ENCODE measurements at regions not wholly inside any gene's neighbourhood (a gene's known extent, or its start where the extent isn't known, plus 50 kb on each side); places are given as distances from the start of the nearest gene placed in this dataset.
"Not testable (repeated sequence)": the region's sequence is repeated elsewhere in the genome, so short reads cannot be mapped to it uniquely, and the experiment has no call there.

GRCh38 chr12:59396919-59397318 is 198.9 kb upstream of the SLC16A7 start:
- H3K27me3 ChIP-seq, result no peaks in the 10 kb centered on the region
- intact Hi-C loops (cut with DNase I), result no loop called here
- DNase-seq, result no peak
- H3K36me3 ChIP-seq, result no peaks in the 10 kb centered on the region
- H3K4me3 ChIP-seq, result no peak overlapping the region
- no peaks in the 10 kb centered on the region for H3K4me1 ChIP-seq
- no peak overlapping the region for H3K9ac ChIP-seq (ENCODE audit: low read depth in 2 of 2, low read length in 2 of 2)
- no peaks in the 10 kb centered on the region for H3K9me3 ChIP-seq
- TF ChIP-seq CTCF (IDR thresholded peaks at IDR 0.05), result no peak
- no peak overlapping the region for H3K27ac ChIP-seq

- Histone ChIP-seq H3K36me3 (no peaks in the 10 kb centered on the region), H3K27me3 (no peaks in the 10 kb centered on the region), H3K27ac (no peak overlapping the region), H3K9ac (ENCODE audit: low read depth in 2 of 2, low read length in 2 of 2) (no peak overlapping the region), H3K9me3 (no peaks in the 10 kb centered on the region), H3K4me3 (no peak overlapping the region), H3K4me1 (no peaks in the 10 kb centered on the region)
- DNase-seq, result peak; percentile 44
- no peak for TF ChIP-seq CTCF (IDR thresholded peaks at IDR 0.05)
- intact Hi-C loops (cut with DNase I), result no loop called here
Measured at GRCh38 chr12:59396519-59396918, 199.3 kb upstream of the SLC16A7 start.

GRCh38 chr12:59395310-59395709 is 200.5 kb upstream of the SLC16A7 start:
- H3K27ac ChIP-seq; H3K9ac ChIP-seq (ENCODE audit: low read depth in 2 of 2, low read length in 2 of 2); H3K4me3 ChIP-seq; H3K4me1 ChIP-seq; H3K9me3 ChIP-seq; H3K36me3 ChIP-seq; H3K27me3 ChIP-seq; DNase-seq; intact Hi-C loops (cut with DNase I): not testable (repeated sequence)

GRCh38 chr12:59393506-59393905 is 202.3 kb upstream of the SLC16A7 start:
- DNase-seq, result no peak
- Histone ChIP-seq H3K9me3 (no peaks in the 10 kb centered on the region), H3K9ac (ENCODE audit: low read depth in 2 of 2, low read length in 2 of 2) (no peak overlapping the region), H3K27ac (no peak overlapping the region), H3K27me3 (no peaks in the 10 kb centered on the region), H3K4me1 (no peaks in the 10 kb centered on the region), H3K4me3 (no peak overlapping the region), H3K36me3 (no peaks in the 10 kb centered on the region)
- TF ChIP-seq CTCF (IDR thresholded peaks at IDR 0.05), result no peak
- intact Hi-C loops (cut with DNase I), result no loop called here

GRCh38 chr12:59389968-59390576 is 205.8 kb upstream of the SLC16A7 start:
- Histone ChIP-seq H3K4me1 (no peaks in the 10 kb centered on the region), H3K4me3 (no peak overlapping the region), H3K27ac (no peak overlapping the region), H3K27me3 (no peaks in the 10 kb centered on the region), H3K9me3 (no peaks in the 10 kb centered on the region), H3K36me3 (no peaks in the 10 kb centered on the region), H3K9ac (ENCODE audit: low read depth in 2 of 2, low read length in 2 of 2) (no peak overlapping the region)
- intact Hi-C loops (cut with DNase I), result no loop called here
- TF ChIP-seq CTCF (IDR thresholded peaks at IDR 0.05), result no peak
- no peak for DNase-seq

- no peak overlapping the region for H3K4me3 ChIP-seq
- no peaks in the 10 kb centered on the region for H3K4me1 ChIP-seq
- H3K9ac ChIP-seq (ENCODE audit: low read depth in 2 of 2, low read length in 2 of 2), result no peak overlapping the region
- no peak for TF ChIP-seq CTCF (IDR thresholded peaks at IDR 0.05)
- no peak for DNase-seq
- intact Hi-C loops (cut with DNase I), result no loop called here
- no peaks in the 10 kb centered on the region for H3K9me3 ChIP-seq
- no peak overlapping the region for H3K27ac ChIP-seq
- H3K27me3 ChIP-seq, result no peaks in the 10 kb centered on the region
- H3K36me3 ChIP-seq, result no peaks in the 10 kb centered on the region
Measured at GRCh38 chr12:59388694-59389093, 207.1 kb upstream of the SLC16A7 start.

Data from colonic mucosa (tissue), 4 donors.